H9 (cell line): ENCODE measurements at regions not wholly inside any gene's neighbourhood (a gene's known extent, or its start where the extent isn't known, plus 50 kb on each side); places are given as distances from the start of the nearest gene placed in this dataset.

Experiments
- DNase-seq: peaks from one replicate; pipeline ENCODE4 v3.0.0-alpha.2; 2017
- H2AFZ ChIP-seq: one replicate; pipeline ENCODE4 v1.6.1; 2013; ENCODE audit warnings: mild to moderate bottlenecking, low read length, control low read depth, moderate library complexity
- H2AK5ac ChIP-seq: 2 replicates; pipeline ENCODE4 v1.6.1; 2013; ENCODE audit warnings: low read length, control low read depth, mixed read lengths; ENCODE audit not compliant: insufficient read length
- H2BK120ac ChIP-seq: one replicate; pipeline ENCODE4 v1.6.1; 2013; ENCODE audit warnings: low read depth, mild to moderate bottlenecking, low read length, control low read depth, inconsistent platforms; ENCODE audit not compliant: poor library complexity, severe bottlenecking
- H2BK12ac ChIP-seq: 2 replicates; pipeline ENCODE4 v1.6.1; 2013; ENCODE audit warnings: low read length, control low read depth, mixed read lengths, low read depth; ENCODE audit not compliant: insufficient read length
- H2BK15ac ChIP-seq: 2 replicates; pipeline ENCODE4 v1.6.1; 2013; ENCODE audit warnings: low read depth, low read length, control low read depth
- H2BK20ac ChIP-seq: one replicate; pipeline ENCODE4 v1.6.1; 2013; ENCODE audit warnings: low read depth, mild to moderate bottlenecking, low read length, control low read depth, inconsistent platforms; ENCODE audit not compliant: poor library complexity, severe bottlenecking
- H2BK5ac ChIP-seq: 2 replicates; pipeline ENCODE4 v1.6.1; 2013; ENCODE audit warnings: low read length, control low read depth, mixed read lengths; ENCODE audit not compliant: insufficient read length
- H3K14ac ChIP-seq: 2 replicates; pipeline ENCODE4 v1.6.1; 2013; ENCODE audit warnings: low read length, control low read depth; ENCODE audit not compliant: insufficient read depth
- H3K18ac ChIP-seq: 2 replicates; pipeline ENCODE4 v1.6.1; 2013; ENCODE audit warnings: low read depth, mild to moderate bottlenecking, mixed read lengths, low read length, control low read depth; ENCODE audit not compliant: insufficient read length
- H3K23ac ChIP-seq: 2 replicates; pipeline ENCODE4 v1.6.1; 2013; ENCODE audit warnings: low read length, control low read depth, mixed read lengths, low read depth; ENCODE audit not compliant: insufficient read length
- H3K23me2 ChIP-seq: 2 replicates; pipeline ENCODE4 v1.6.1; 2013; ENCODE audit warnings: low read depth, mild to moderate bottlenecking, mixed read lengths, low read length, control low read depth; ENCODE audit not compliant: insufficient read length, poor library complexity, severe bottlenecking
- H3K27ac ChIP-seq: 2 replicates; pipeline ENCODE4 v1.5.1; 2013; ENCODE audit warnings: low read length, control low read depth, mixed read lengths, low read depth; ENCODE audit not compliant: insufficient read length
- H3K27me3 ChIP-seq: 2 replicates; pipeline ENCODE4 v1.6.1; 2013; ENCODE audit warnings: low read length, control low read depth, inconsistent platforms; ENCODE audit not compliant: insufficient read depth
- H3K4ac ChIP-seq: 2 replicates; pipeline ENCODE4 v1.6.1; 2013; ENCODE audit warnings: low read depth, mild to moderate bottlenecking, control low read depth, inconsistent platforms, low read length, moderate library complexity
- H3K4me1 ChIP-seq: 2 replicates; pipeline ENCODE4 v1.6.1; 2013; ENCODE audit warnings: low read length, control low read depth, inconsistent platforms; ENCODE audit not compliant: insufficient read depth
- H3K4me2 ChIP-seq: 2 replicates; pipeline ENCODE4 v1.6.1; 2013; ENCODE audit warnings: low read length, control low read depth, mixed read lengths; ENCODE audit not compliant: insufficient read length, insufficient read depth
- H3K56ac ChIP-seq: 2 replicates; pipeline ENCODE4 v1.6.1; 2013; ENCODE audit warnings: low read depth, mild to moderate bottlenecking, mixed read lengths, low read length, control low read depth; ENCODE audit not compliant: insufficient read length
- H3K79me1 ChIP-seq: 2 replicates; pipeline ENCODE4 v1.6.1; 2013; ENCODE audit warnings: low read depth, mild to moderate bottlenecking, moderate library complexity, low read length, control low read depth, inconsistent platforms; ENCODE audit not compliant: insufficient read depth, poor library complexity, severe bottlenecking
- H3K79me2 ChIP-seq: 2 replicates; pipeline ENCODE4 v1.6.1; 2013; ENCODE audit warnings: low read length, control low read depth, inconsistent platforms; ENCODE audit not compliant: insufficient read depth
- H3K9ac ChIP-seq: 2 replicates; pipeline ENCODE4 v1.6.1; 2013; ENCODE audit warnings: low read length, control low read depth, mixed read lengths; ENCODE audit not compliant: insufficient read length; ENCODE audit errors: extremely low read depth
- H3K9me3 ChIP-seq: one replicate; pipeline ENCODE4 v1.6.1; 2013; ENCODE audit warnings: low read depth, low read length, inconsistent platforms; ENCODE audit not compliant: control insufficient read depth
- H3T11ph ChIP-seq: one replicate; pipeline ENCODE4 v1.6.1; 2013; ENCODE audit warnings: mild to moderate bottlenecking, low read length, control low read depth, inconsistent platforms
- H4K20me1 ChIP-seq: one replicate; pipeline ENCODE4 v1.6.1; 2013; ENCODE audit not compliant: control insufficient read depth, insufficient read length, insufficient read depth
- H4K5ac ChIP-seq: 2 replicates; pipeline ENCODE4 v1.6.1; 2013; ENCODE audit warnings: low read depth, mild to moderate bottlenecking, mixed read lengths, low read length, control low read depth; ENCODE audit not compliant: insufficient read length
- H4K8ac ChIP-seq: replicated peaks from 2 replicates; pipeline ENCODE4 v1.6.1; 2013; ENCODE audit warnings: low read length, control low read depth, mixed read lengths, low read depth; ENCODE audit not compliant: insufficient read length
- H4K91ac ChIP-seq: 2 replicates; pipeline ENCODE4 v1.6.1; 2013; ENCODE audit warnings: low read depth, mild to moderate bottlenecking, moderate library complexity, mixed read lengths, low read length, control low read depth; ENCODE audit not compliant: insufficient read length
- H3K27ac Mint-ChIP-seq, 3 experiments: 2 replicates in 2 of 3; 3 replicates in 1 of 3; pipeline ENCODE4 v1.8.0; 2020 to 2021; ENCODE audit warnings: mixed read lengths in 3 of 3, mild to moderate bottlenecking in 1 of 3, moderate library complexity in 1 of 3
- H3K27me3 Mint-ChIP-seq: 2 replicates; pipeline ENCODE4 v1.8.0; 2021; ENCODE audit warnings: low read depth, mild to moderate bottlenecking, moderate library complexity, mixed read lengths
- H3K36me3 Mint-ChIP-seq, 3 experiments: 2 replicates in 2 of 3; 3 replicates in 1 of 3; pipeline ENCODE4 v1.8.0; 2020 to 2021; ENCODE audit warnings: low read depth in 3 of 3, mixed read lengths in 3 of 3; ENCODE audit not compliant: insufficient read depth in 1 of 3
- H3K4me1 Mint-ChIP-seq, 2 experiments: 2 replicates each; pipeline ENCODE4 v1.8.0; 2020; ENCODE audit warnings: mixed read lengths in 2 of 2
- H3K4me3 Mint-ChIP-seq, 2 experiments: 2 replicates in 1 of 2; 3 replicates in 1 of 2; pipeline ENCODE4 v1.8.0; 2020 to 2021; ENCODE audit warnings: mild to moderate bottlenecking in 2 of 2, mixed read lengths in 2 of 2, moderate library complexity in 1 of 2
- H3K9me3 Mint-ChIP-seq, 2 experiments: 2 replicates in 1 of 2; 3 replicates in 1 of 2; pipeline ENCODE4 v1.8.0; 2020; ENCODE audit warnings: mild to moderate bottlenecking in 2 of 2, mixed read lengths in 2 of 2, moderate library complexity in 1 of 2
- WGBS: extraction: QIAGEN DNeasy Blood & Tissue Kit; methylation state at CpG from one replicate; pipeline ENCODE4 v1.1.7; 2013; ENCODE audit warnings: missing lambda C conversion rate, low lambda C conversion rate, mixed read lengths; ENCODE audit not compliant: insufficient read length; ENCODE audit errors: extremely low coverage; 5-methylcytosine and 5-hydroxymethylcytosine counted together
- TF ChIP-seq, protein P1 (sequence below): fragments of 200-600 bp; sonication (generic); conservative IDR thresholded peaks from 3 replicates; pipeline ENCODE4 v1.8.0; 2021; ENCODE audit warnings: antibody characterized with exemption, mild to moderate bottlenecking

DNA sequence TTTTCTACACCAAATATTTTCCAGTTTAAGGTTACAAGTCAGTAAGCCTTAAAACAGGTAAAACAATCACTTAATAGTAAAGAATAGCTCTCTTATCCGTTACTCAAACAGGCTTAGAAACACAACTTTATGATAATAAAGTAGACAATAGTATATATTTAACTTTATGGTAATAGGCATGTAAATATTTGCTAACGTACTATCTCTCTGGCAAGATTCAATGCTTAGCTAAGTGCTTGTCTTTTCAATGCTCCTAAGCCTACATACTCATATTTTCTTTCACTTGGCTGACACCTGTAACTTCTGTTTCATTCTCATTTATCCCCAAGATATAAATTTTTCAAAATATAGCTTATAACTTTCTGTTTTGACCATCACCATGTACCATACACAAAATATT is 358.2 kb downstream of the HTR1B start:
- Histone ChIP-seq H2AK5ac (no peak overlapping the region), H3K79me1 (no peaks in the 10 kb centered on the region), H3K9ac (no peak overlapping the region), H3K14ac (no peak overlapping the region), H2BK15ac (no peak overlapping the region), H3K18ac (no peak overlapping the region), H2BK120ac (no peak overlapping the region), H3K4me2 (no peak overlapping the region), H3K56ac (no peak overlapping the region), H3K79me2 (no peaks in the 10 kb centered on the region), H3K9me3 (no peaks in the 10 kb centered on the region), H3K27me3 (no peaks in the 10 kb centered on the region), H3T11ph (no peak overlapping the region), H3K23ac (no peak overlapping the region), H2BK20ac (no peak overlapping the region), H2BK12ac (no peak overlapping the region), H4K20me1 (no peaks in the 10 kb centered on the region), H3K4me1 (no peaks in the 10 kb centered on the region), H4K8ac (no peak overlapping the region), H3K23me2 (no peaks in the 10 kb centered on the region), H4K5ac (no peak overlapping the region), H2BK5ac (no peak overlapping the region), H2AFZ (no peak overlapping the region), H3K27ac (no peak overlapping the region), H3K4ac (no peak overlapping the region), H4K91ac (no peak overlapping the region)
- TF ChIP-seq, protein P1, sequence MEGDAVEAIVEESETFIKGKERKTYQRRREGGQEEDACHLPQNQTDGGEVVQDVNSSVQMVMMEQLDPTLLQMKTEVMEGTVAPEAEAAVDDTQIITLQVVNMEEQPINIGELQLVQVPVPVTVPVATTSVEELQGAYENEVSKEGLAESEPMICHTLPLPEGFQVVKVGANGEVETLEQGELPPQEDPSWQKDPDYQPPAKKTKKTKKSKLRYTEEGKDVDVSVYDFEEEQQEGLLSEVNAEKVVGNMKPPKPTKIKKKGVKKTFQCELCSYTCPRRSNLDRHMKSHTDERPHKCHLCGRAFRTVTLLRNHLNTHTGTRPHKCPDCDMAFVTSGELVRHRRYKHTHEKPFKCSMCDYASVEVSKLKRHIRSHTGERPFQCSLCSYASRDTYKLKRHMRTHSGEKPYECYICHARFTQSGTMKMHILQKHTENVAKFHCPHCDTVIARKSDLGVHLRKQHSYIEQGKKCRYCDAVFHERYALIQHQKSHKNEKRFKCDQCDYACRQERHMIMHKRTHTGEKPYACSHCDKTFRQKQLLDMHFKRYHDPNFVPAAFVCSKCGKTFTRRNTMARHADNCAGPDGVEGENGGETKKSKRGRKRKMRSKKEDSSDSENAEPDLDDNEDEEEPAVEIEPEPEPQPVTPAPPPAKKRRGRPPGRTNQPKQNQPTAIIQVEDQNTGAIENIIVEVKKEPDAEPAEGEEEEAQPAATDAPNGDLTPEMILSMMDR: no peak
- Mint-ChIP-seq H3K27me3 (no peaks in the 10 kb centered on the region), H3K27ac (no peak overlapping the region), H3K9me3 (no peaks in the 10 kb centered on the region), H3K4me3 (no peak overlapping the region), H3K4me1 (peaks cover 12 to 13% of the 10 kb centered on the region in 2 experiments), H3K36me3 (no peaks in the 10 kb centered on the region)
- no CpG with 5 or more reads among the region's 2 CpGs for WGBS
- DNase-seq: no peak
